Left cardiac atrium (tissue), 4 donors: ENCODE measurements at regions not wholly inside any gene's neighbourhood (a gene's known extent, or its start where the extent isn't known, plus 50 kb on each side); places are given as distances from the start of the nearest gene placed in this dataset.
"Not testable (repeated sequence)": the region's sequence is repeated elsewhere in the genome, so short reads cannot be mapped to it uniquely, and the experiment has no call there.

Experiments used
- ATAC-seq, 2 donors: fragments of 200-7000 bp; cut with Tn5 transposase; one replicate each; pipeline ENCODE4 v1.9.1; 2020; ENCODE audit warnings: mild to moderate bottlenecking in 2 of 2, moderate library complexity in 2 of 2
- DNase-seq: peaks from one replicate; pipeline ENCODE4 v3.0.0-alpha.2; 2020
- intact Hi-C, 2 donors: fragments of 100-400 bp; cut with DNase I; formaldehyde crosslinking; loops; one replicate each; pipeline versions ENCODE4 v1.14.1 to v1.15.1; 2022 to 2023
- donor health status: DM: no; HTN: yes; CAD: no.
- donor health status: DM: no; HTN: yes; CAD: no; lungs with severe emphysema.
- donor health status: DM: yes; HTN: yes; CAD: no.
- donor health status: Dilated cardiomyopathy.

GRCh38 chr4:145276050-145276449 is 95.7 kb upstream of the OTUD4 start:
- DNase-seq (no peak), ATAC-seq (no peak)
- intact Hi-C loops: no loop called here

DNA sequence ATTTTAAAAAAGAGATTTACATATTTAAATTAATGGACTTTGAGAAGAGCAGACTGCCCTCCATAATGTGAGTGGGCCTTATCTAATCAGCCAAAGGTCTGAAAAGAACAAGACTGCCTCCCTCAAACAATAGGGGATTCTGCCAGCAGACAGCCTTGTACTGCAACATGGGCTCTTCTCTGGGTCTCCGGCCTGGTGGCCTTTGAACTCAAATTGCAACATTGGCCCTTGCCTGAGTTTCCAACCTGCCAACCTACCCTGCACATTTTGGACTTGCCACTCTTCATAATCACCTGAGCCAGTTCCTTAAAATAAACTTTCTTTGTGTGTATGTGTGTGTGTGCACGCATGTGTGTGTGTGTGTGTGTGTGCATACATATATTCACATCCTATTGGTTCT is 90.8 kb upstream of the OTUD4 start:
- no peak for DNase-seq
- ATAC-seq: no peak
- intact Hi-C loops: no loop called here

GRCh38 chr4:145266881-145267280 is 86.5 kb upstream of the OTUD4 start:
- ATAC-seq (no peak), DNase-seq (no peak)
- intact Hi-C loops: no loop called here

DNA sequence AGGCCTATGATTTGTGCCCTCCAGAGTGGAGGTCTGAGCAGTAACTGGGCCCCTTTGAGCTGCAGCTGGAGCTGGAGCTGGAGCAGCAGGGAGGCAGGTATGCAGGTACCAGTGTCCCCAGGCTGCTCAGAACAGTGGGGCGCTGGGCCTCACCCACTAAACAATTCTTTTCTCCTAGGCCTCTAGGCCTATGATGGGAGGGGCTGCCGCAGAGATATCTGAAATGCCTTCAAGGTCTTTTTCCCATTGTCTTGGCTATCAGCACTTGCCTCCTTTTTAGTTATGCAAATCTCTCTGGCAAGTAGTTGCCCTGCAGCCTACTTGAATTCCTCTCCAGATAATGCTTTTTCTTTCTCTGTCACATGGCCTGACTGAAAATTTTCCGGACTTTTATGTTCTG is 79.7 kb upstream of the OTUD4 start:
- ATAC-seq (no peak), DNase-seq (no peak)
- intact Hi-C loops: no loop called here

GRCh38 chr4:145255311-145255710 is 74.9 kb upstream of the OTUD4 start:
- DNase-seq, intact Hi-C loops, ATAC-seq: not testable (repeated sequence)

GRCh38 chr4:145252190-145252589 is 71.8 kb upstream of the OTUD4 start:
- intact Hi-C loops: no loop called here
- no peak for ATAC-seq
- no peak for DNase-seq

GRCh38 chr4:145251391-145251790 is 71.0 kb upstream of the OTUD4 start:
- no peak for ATAC-seq

GRCh38 chr4:145248971-145249370 is 68.6 kb upstream of the OTUD4 start:
- DNase-seq (no peak), ATAC-seq (no peak)
- intact Hi-C loops: no loop called here

More at GRCh38 chr4:145251391-145251790, 71.0 kb upstream of the OTUD4 start:
- DNase-seq: no peak
- intact Hi-C loops: no loop called here

DNA sequence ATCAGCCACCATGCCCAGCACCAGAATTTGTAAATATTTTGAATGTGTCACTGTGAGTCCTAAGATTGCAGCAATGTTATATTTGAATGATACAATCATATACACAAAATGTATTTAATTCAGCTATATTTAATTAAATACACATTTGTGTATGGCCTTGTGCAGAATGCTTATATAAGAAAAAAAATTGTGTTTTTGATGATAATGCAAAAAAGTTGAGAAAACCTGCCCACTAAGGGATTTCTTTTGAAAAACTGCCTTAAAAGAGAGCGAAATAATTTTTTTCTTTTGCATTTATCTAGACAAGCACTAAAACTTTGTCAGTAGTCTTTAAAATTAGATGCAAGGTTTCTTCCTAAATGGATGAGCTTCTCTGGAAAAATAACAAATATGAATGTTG is 68.1 kb upstream of the OTUD4 start:
- DNase-seq (no peak), ATAC-seq (no peak)
- intact Hi-C loops: no loop called here

DNA sequence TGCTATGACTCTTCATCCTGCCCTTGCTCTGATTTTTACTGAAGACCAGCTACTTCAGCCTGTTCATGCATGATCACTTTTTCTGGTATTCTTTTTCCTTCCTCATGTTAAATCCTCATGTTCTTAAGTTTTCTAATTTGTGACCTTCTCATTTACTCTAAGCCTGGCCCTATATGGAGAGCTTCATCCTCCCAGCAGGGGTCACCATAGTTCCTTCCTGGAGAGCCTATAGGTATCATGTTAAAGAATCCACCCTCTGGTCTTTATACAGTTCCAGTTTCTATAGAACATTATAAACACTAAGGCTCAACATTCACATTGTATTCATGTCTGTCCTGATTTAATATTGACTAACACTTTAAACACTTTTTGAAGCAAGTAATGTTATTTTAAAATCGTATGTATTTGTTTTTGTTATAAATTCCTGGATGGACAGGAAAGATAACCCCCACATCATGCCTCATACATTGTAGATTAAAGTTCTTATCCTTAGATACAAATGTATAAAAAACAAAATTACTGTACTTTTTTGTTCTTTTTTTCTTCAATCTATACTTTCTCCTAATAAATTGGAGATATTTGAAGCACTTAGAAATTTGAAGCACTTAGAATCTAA is 53.8 kb upstream of the OTUD4 start:
- ATAC-seq (peak in 1 of 2 donors; percentile 71), DNase-seq (peak; percentile 25)
- intact Hi-C loops: loop anchor here (1.0 to 10.0 kb wide), 5 partner anchors 251 to 378 kb away; partner anchors contain the start of gene SMAD1 (in 1 of the 2)

- intact Hi-C loops: loop anchor here (5.0 to 10.0 kb wide), 4 partner anchors 253 to 380 kb away; partner anchors contain the start of gene SMAD1 (in 1 of the 2)
- ATAC-seq (no peak), DNase-seq (no peak)
These were observed 51.7 kb upstream of the OTUD4 start for GRCh38 chr4:145231906-145232700.

- intact Hi-C loops: loop anchor here (5.0 to 10.0 kb wide), 4 partner anchors 254 to 382 kb away; partner anchors contain the start of gene SMAD1 (in 1 of the 2)
- DNase-seq (no peak), ATAC-seq (peak; percentile 44 to 71)
These were observed 50.3 kb upstream of the OTUD4 start for GRCh38 chr4:145230726-145231125.
